ENCODE measurements at regions not wholly inside any gene's neighbourhood (a gene's known extent, or its start where the extent isn't known, plus 50 kb on each side); places are given as distances from the start of the nearest gene placed in this dataset.

DNA sequence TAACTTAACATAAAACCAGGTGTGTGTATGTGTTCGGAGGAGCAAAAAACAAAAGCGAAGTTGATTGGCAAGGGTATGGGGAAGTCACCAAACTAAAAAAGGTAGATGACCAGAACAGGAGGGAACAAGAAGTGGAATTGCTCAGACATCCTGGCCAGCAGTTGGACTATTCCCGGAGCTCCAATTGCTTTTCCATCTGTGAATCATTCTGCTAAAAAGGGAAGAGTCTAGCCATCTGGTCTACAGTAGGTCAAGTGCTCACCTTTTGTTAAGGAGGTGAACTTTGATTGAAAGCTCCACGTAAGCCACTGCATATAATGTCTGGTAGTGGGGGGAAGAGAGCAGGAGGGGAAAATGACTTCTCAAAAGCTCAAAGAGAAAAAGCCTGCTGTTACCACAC, 50.0 kb upstream of the BET1 start:
- DNase-seq (ENCODE audit: low read depth): no peak

DNA sequence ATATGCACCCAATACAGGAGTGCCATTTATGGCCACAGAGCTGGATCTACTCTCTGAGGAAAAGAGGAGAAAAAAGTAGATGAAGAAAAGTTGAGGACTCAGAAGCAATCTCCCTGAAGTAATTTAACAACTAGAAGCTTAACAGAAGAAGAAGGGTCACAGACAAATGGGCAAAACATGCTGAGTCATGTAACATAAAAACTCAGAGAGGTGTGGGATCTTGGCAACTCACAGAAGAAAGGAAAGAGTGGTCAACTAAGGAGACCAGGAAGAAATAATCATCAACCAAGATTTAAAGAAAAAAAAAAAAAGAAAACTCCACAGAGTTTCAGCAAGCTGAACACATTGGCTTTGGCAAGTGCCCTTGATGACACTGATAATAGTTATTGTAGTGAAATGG, 51.8 kb upstream of the BET1 start:
- DNase-seq (ENCODE audit: low read depth): no peak

- DNase-seq (ENCODE audit: low read depth): no peak
These were observed 52.6 kb upstream of the BET1 start for GRCh38 chr7:94056796-94057207.

DNA sequence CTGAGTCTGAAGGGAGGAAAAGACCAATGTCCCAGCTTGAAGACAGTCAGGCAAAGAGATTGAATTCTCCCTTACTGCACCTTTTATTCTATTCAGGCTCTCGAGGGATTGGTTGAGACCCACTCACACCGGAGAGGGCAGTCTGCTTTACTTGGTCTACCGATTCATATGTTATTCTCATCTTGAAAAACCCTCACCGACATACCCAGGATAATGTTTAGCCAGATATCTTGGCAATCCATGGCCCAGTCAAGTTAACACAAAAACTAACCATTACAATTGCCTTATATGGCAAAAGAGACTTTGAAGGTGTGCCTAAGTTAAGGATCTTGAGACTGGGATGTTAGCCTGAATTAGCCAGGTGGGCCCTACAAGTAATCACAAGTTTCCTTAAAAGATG, 53.8 kb upstream of the BET1 start:
- DNase-seq (ENCODE audit: low read depth): no peak

- DNase-seq (ENCODE audit: low read depth): no peak
These were observed 55.6 kb upstream of the BET1 start for GRCh38 chr7:94059746-94060145.

- no peak for DNase-seq (ENCODE audit: low read depth)
These were observed 56.6 kb upstream of the BET1 start for GRCh38 chr7:94060752-94061151.

- DNase-seq (ENCODE audit: low read depth): no peak
These were observed 57.2 kb upstream of the BET1 start for GRCh38 chr7:94061326-94061725.

GRCh38 chr7:94062372-94062771, 58.2 kb upstream of the BET1 start:
- no peak for DNase-seq (ENCODE audit: low read depth)

GRCh38 chr7:94064541-94065191, 60.5 kb upstream of the BET1 start:
- no peak for DNase-seq (ENCODE audit: low read depth)

DNA sequence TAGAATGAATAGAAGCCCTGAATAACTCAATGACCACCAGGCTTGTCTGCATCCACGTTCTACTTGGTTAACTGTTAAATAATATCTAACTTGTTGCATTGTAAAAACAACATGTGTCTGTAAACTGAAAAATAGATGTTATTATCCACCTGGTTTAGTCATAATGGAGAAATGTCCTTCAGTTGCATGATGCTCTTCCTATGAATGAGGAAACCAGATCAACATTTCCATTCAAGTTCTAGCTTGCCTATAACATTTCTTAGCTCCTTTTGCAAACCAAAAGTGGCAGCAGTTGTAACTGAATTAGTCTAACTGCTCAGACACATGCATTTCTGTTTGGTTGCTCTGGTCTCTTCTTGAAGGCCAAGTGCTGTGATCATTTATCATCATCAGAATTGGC, 62.9 kb upstream of the BET1 start:
- no peak for DNase-seq (ENCODE audit: low read depth)

DNA sequence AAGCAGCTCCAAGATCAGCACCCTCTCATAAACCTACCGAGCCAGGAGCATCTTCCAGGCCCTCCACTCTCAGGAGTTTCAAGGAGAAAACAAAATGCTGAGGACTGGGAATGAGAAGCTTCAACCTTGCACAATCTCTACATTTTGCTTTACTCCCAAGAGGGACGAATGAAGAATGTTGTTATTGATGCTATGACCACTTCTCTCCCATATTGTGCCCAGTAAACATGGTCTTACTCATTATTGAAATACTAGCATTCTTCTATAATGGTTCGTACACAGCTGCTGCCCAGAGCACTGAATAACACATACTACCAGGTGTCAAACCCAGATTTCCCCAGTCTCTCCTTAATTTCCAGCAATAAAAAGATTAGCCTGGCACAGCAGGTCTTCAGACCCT, 63.4 kb upstream of the BET1 start:
- DNase-seq (ENCODE audit: low read depth): no peak

DNA sequence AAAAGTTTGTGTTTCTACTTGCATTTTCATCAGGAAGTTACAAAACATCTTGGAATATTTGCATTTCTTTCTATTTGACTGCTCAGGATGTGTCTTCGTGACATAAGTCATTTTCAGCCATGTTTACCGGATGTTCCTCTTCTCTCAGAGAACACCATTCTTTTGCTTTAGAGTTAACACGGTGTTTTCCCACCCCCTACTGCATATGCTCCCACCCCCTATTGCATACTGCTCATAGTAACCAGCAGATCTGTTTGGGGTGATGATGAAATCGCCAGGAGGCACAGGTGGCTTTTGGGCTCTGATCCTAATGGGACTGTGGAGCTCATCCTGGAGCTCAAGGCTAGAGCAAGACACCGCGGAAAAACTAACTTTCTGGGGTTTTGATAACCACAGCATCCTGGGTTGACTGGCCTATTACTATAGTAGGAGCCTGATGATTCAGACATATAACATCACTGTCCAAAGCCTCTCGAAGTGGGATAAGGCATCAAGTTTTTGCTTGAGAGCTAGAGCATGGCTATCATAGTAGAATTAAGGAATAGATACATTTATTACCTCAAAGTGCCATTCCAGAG, 65.1 kb upstream of the BET1 start:
- no peak for DNase-seq (ENCODE audit: low read depth)

GRCh38 chr7:94080551-94080950, 76.4 kb upstream of the BET1 start:
- DNase-seq (ENCODE audit: low read depth): no peak

- DNase-seq (ENCODE audit: low read depth): no peak
These were observed 78.0 kb upstream of the BET1 start for GRCh38 chr7:94082126-94082525.

DNA sequence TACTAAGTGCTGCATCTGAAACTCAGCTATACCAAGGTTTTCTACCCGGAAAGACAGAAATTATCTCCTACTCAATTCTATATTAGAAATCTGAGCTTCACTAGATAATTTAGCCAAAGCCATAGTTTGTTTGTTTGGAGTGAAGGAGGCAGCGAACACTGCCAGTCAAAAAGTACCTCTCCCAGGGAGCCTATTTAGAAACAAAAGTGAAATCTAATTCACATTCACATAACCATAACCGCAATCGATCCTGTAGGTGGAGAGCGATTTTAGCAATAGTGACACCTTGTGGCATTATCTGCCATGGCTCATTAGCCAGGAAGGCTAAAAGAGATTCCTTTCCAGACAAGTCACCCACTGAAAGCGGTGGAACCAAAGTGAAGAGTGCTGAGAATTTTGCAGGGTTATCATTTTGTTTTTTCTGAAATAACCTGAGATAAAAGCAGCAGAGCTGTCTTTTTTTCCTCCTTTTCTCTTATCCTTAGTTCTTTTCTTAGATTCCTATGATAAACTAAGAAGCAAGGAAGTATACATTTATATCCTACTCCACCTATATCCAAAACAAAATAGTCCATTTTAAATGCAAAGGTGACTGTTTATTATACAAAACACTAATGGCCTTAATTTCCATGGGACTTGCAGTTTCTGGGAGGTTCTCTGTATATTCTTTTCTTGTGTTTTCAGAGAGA, 83.7 kb upstream of the BET1 start:
- peak; percentile 10 for DNase-seq (ENCODE audit: low read depth)

DNA sequence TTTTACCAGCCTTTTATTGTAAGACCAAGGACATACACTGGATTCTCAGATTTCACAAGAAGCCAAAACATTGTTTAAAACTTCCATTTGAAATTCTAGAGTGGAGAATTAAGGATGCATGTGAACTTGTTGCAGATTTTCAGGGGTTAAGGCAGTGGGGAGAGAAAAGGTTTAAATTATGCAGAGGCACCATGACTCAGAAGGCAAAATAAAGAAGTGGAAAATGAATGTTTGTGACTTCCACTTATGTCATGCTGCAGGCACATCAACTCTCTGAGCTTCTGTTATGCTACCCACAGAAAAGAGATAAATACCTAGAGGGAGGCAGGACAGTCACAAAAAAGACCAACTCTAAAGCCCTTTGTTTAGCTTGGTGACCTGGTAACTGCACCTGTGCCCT, 84.4 kb upstream of the BET1 start:
- DNase-seq (ENCODE audit: low read depth): no peak

- DNase-seq (ENCODE audit: low read depth): no peak
These were observed 85.7 kb upstream of the BET1 start for GRCh38 chr7:94089806-94090205.

DNA sequence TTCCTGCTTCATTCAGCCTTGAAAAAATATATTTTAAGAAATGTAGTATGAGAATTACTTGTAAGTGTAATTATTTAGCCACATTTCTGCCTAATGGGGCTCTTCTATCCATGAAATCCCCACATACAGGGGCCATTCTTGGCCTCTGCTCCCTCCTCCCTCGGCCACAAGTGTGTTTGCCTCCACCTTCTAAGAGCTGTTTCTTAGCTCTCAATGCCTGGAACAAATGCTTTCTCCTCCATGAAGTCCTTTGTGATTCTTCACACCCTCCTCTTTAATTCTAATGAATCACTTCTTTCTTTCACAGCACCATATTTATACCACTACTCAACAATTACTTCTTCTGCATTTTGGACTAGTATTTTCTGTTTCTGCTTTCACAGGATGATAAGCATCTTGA, 88.8 kb upstream of the BET1 start:
- DNase-seq (ENCODE audit: low read depth): no peak

GRCh38 chr7:94094298-94094697, 90.1 kb upstream of the BET1 start:
- no peak for DNase-seq (ENCODE audit: low read depth)

DNA sequence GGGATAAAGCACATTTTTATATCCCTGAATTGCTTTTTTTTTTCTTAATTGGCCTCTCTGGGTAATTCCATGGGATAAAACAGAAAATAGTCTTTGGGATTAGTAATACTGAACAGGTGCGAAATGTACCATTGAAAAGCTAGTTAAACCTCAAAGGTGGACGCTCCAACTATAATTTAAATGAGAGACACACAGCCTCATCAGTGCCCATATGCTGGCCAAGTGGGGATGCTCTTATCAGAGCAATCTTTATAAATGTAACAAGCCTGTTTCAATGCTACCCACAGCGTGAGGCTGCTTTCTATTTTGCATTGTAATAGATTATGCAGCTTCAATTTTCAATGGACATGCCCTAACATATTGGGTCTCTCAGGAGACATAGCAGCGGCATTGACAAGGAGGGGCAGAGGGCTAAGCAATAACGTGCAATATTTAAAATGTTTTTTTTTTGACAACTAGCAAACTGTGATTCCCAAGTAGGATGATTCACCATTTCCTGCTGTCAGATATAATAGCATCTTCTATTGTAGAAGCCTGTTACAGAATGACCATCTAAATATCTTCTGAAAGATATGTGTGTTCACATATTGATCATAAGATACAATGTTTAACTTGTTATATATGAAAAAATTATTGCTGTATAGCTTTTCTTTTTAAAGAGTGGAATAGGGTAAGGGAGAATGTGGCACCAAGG, 91.3 kb upstream of the BET1 start:
- no peak for DNase-seq (ENCODE audit: low read depth)

- DNase-seq (ENCODE audit: low read depth): no peak
These were observed 95.5 kb upstream of the BET1 start for GRCh38 chr7:94099679-94100078.

GRCh38 chr7:94100723-94101345, 96.7 kb upstream of the BET1 start:
- no peak for DNase-seq (ENCODE audit: low read depth)

- no peak for DNase-seq (ENCODE audit: low read depth)
These were observed 100.1 kb upstream of the BET1 start for GRCh38 chr7:94104301-94104700.

All from stimulated activated CD8-positive, alpha-beta memory T cell treated with anti-CD3 and anti-CD28 coated beads, Interleukin-12 subunit alpha, Interleukin-12 subunit beta, amount 100 ng/mL, for 1 hour (primary cell).